Mesendoderm (in vitro differentiated cells): ENCODE measurements at regions not wholly inside any gene's neighbourhood (a gene's known extent, or its start where the extent isn't known, plus 50 kb on each side); places are given as distances from the start of the nearest gene placed in this dataset.

Experiments used
- DNase-seq: peaks from one replicate; pipeline ENCODE4 v3.0.0; 2013
- H2AK5ac ChIP-seq: 2 replicates; pipeline ENCODE4 v1.6.1; 2013; ENCODE audit warnings: low read length, inconsistent platforms
- H2BK120ac ChIP-seq: 2 replicates; pipeline ENCODE4 v1.6.1; 2013; ENCODE audit warnings: low read depth, mild to moderate bottlenecking, low read length, moderate library complexity, mixed read lengths
- H2BK15ac ChIP-seq: replicated peaks from 2 replicates; pipeline ENCODE4 v1.6.1; 2013; ENCODE audit warnings: low read depth, mild to moderate bottlenecking, moderate library complexity
- H2BK5ac ChIP-seq: 2 replicates; pipeline ENCODE4 v1.6.1; 2013; ENCODE audit warnings: low read length, inconsistent platforms
- H3K18ac ChIP-seq: 2 replicates; pipeline ENCODE4 v1.6.1; 2013; ENCODE audit warnings: mild to moderate bottlenecking, low read length, mixed read lengths
- H3K23ac ChIP-seq: one replicate; pipeline ENCODE4 v1.6.1; 2013; ENCODE audit warnings: low read length
- H3K27ac ChIP-seq: 2 replicates; pipeline ENCODE4 v1.5.1; 2013; ENCODE audit warnings: low read depth, mild to moderate bottlenecking, inconsistent platforms, low read length, moderate library complexity
- H3K27me3 ChIP-seq: 2 replicates; pipeline ENCODE4 v1.6.1; 2013; ENCODE audit warnings: low read length, control low read depth, mild to moderate bottlenecking, inconsistent platforms; ENCODE audit not compliant: insufficient read depth, poor library complexity
- H3K36me3 ChIP-seq: 2 replicates; pipeline ENCODE4 v1.6.1; 2013; ENCODE audit warnings: low read length, inconsistent platforms; ENCODE audit not compliant: control insufficient read depth, insufficient read depth
- H3K4ac ChIP-seq: one replicate; pipeline ENCODE4 v1.6.1; 2013; ENCODE audit warnings: low read depth, mild to moderate bottlenecking, low read length, moderate library complexity
- H3K4me1 ChIP-seq: 2 replicates; pipeline ENCODE4 v1.6.1; 2013; ENCODE audit warnings: low read depth, low read length, inconsistent platforms; ENCODE audit not compliant: control insufficient read depth
- H3K4me2 ChIP-seq: 2 replicates; pipeline ENCODE4 v1.6.1; 2013; ENCODE audit warnings: low read length
- H3K4me3 ChIP-seq: 2 replicates; pipeline ENCODE4 v1.5.1; 2013; ENCODE audit warnings: mild to moderate bottlenecking, low read length
- H3K56ac ChIP-seq: one replicate; pipeline ENCODE4 v1.6.1; 2013; ENCODE audit warnings: low read length
- H3K79me1 ChIP-seq: 2 replicates; pipeline ENCODE4 v1.6.1; 2013; ENCODE audit warnings: low read length, inconsistent platforms
- H3K79me2 ChIP-seq: 2 replicates; pipeline ENCODE4 v1.6.1; 2013; ENCODE audit warnings: mild to moderate bottlenecking, low read length; ENCODE audit not compliant: control insufficient read depth, insufficient read depth
- H3K9ac ChIP-seq: 2 replicates; pipeline ENCODE4 v1.6.1; 2013; ENCODE audit warnings: low read length, inconsistent platforms
- H4K5ac ChIP-seq: one replicate; pipeline ENCODE4 v1.6.1; 2013; ENCODE audit warnings: low read length
- H4K8ac ChIP-seq: one replicate; pipeline ENCODE4 v1.6.1; 2013; ENCODE audit warnings: low read depth, mild to moderate bottlenecking, control low read depth, low read length, moderate library complexity
- WGBS: extraction: QIAGEN DNeasy Blood & Tissue Kit; methylation state at CpG from one replicate; pipeline ENCODE4 v1.1.7; 2013; ENCODE audit warnings: low lambda C conversion rate, missing lambda C conversion rate; ENCODE audit not compliant: insufficient coverage; ENCODE audit errors: extremely low coverage; 5-methylcytosine and 5-hydroxymethylcytosine counted together

DNA sequence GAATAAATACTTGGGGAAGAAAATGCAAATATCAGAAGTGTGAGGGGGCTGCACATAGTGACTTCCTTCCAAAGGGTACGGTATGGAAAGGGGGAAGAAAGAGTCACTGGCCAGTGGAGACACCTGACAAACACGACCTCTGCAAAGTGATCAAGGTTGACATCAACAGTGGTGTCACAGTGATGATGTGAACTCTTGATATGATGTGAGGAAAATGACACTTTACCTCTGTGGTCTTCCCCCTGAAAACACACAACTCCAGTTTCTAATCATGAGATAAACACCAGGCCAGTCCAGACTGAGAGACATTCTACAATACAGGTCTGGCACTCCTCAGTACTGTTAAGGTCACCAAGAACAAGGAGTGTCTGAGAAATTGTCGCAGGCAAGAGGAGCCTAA is 169.7 kb downstream of the BUB3 start:
- no peak overlapping the region for H2AK5ac ChIP-seq
- H3K79me2 ChIP-seq = no peaks in the 10 kb centered on the region
- H2BK5ac ChIP-seq = no peak overlapping the region
- no peak overlapping the region for H4K8ac ChIP-seq
- no peak overlapping the region for H3K56ac ChIP-seq
- H3K18ac ChIP-seq = no peak overlapping the region
- H3K27ac ChIP-seq = no peak overlapping the region
- H3K27me3 ChIP-seq = no peaks in the 10 kb centered on the region
- no peaks in the 10 kb centered on the region for H3K79me1 ChIP-seq
- H3K4ac ChIP-seq = no peak overlapping the region
- H3K4me3 ChIP-seq = no peak overlapping the region
- no peak for DNase-seq
- H3K4me1 ChIP-seq = no peaks in the 10 kb centered on the region
- no peak overlapping the region for H2BK120ac ChIP-seq
- no peak overlapping the region for H3K23ac ChIP-seq
- H3K36me3 ChIP-seq = no peaks in the 10 kb centered on the region
- H2BK15ac ChIP-seq = no peak overlapping the region
- H3K4me2 ChIP-seq = no peak overlapping the region
- WGBS = no CpG with 5 or more reads among the region's 3 CpGs
- H3K9ac ChIP-seq = no peak overlapping the region
- H4K5ac ChIP-seq = no peak overlapping the region

DNA sequence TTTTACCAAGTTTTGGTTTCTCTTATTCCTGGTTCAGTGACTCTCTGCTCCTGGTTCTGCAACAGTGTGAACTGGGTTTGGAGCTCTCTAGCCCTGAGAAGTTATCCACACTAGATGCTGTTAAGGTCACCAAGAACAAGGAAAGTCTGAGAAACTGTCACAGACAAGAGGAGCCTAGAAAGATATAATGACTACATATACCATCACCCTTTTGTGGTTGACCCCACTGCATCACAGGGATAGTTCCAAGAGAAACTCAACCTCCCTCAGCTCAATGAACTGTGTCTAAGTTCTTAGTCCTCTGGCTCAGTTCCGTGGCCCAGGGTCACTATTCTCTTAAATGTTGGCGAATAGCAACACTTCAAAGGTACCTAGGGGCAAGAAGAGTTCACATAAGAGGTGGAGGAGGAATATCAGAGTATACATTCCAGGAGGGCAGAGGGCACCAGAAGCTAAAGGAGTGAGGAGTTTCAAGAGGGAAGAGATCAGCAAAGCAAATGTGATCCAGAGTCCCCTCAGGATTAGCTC is 171.5 kb downstream of the BUB3 start:
- no peak overlapping the region for H4K8ac ChIP-seq
- H3K4me2 ChIP-seq = no peak overlapping the region
- H3K4ac ChIP-seq = no peak overlapping the region
- H3K27ac ChIP-seq = no peak overlapping the region
- H3K79me1 ChIP-seq = no peaks in the 10 kb centered on the region
- no peak overlapping the region for H2AK5ac ChIP-seq
- no peaks in the 10 kb centered on the region for H3K36me3 ChIP-seq
- no peak overlapping the region for H2BK120ac ChIP-seq
- no peak overlapping the region for H4K5ac ChIP-seq
- H3K18ac ChIP-seq = no peak overlapping the region
- H3K79me2 ChIP-seq = no peaks in the 10 kb centered on the region
- H3K27me3 ChIP-seq = no peaks in the 10 kb centered on the region
- H3K4me3 ChIP-seq = no peak overlapping the region
- H2BK15ac ChIP-seq = no peak overlapping the region
- no peak overlapping the region for H3K9ac ChIP-seq
- H3K56ac ChIP-seq = no peak overlapping the region
- no peak overlapping the region for H2BK5ac ChIP-seq
- no CpG with 5 or more reads among the region's 2 CpGs for WGBS
- H3K23ac ChIP-seq = no peak overlapping the region
- H3K4me1 ChIP-seq = no peaks in the 10 kb centered on the region
- DNase-seq = no peak

DNA sequence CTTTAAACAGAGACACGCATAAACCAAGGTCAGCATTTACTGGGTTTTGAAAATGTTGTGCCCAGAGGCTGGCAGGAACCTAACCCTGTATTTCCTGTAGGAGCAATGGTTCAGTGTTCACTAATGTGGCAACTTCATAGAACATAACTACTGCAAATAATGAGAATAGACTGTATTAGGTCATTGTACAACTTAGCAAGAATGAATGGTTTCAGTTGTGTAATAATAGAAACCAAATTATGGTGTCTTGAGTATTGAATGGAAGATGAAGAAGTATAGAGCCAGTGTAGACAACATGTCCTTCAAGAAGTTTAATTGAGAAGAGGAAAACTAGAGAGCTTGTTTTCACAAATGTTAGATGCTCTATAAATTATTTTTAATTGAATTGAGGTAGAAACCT is 172.5 kb downstream of the BUB3 start:
- Histone ChIP-seq H3K27ac (no peak overlapping the region), H3K27me3 (no peaks in the 10 kb centered on the region), H3K56ac (no peak overlapping the region), H3K79me1 (no peaks in the 10 kb centered on the region), H4K8ac (no peak overlapping the region), H3K79me2 (no peaks in the 10 kb centered on the region), H3K18ac (no peak overlapping the region), H3K4me2 (no peak overlapping the region), H2BK15ac (no peak overlapping the region), H3K4me1 (no peaks in the 10 kb centered on the region), H2AK5ac (no peak overlapping the region), H3K36me3 (no peaks in the 10 kb centered on the region), H2BK5ac (no peak overlapping the region), H3K9ac (no peak overlapping the region), H3K23ac (no peak overlapping the region), H3K4ac (no peak overlapping the region), H2BK120ac (no peak overlapping the region), H3K4me3 (no peak overlapping the region), H4K5ac (no peak overlapping the region)
- no peak for DNase-seq
- no CpG with 5 or more reads among the region's 1 CpG for WGBS

DNA sequence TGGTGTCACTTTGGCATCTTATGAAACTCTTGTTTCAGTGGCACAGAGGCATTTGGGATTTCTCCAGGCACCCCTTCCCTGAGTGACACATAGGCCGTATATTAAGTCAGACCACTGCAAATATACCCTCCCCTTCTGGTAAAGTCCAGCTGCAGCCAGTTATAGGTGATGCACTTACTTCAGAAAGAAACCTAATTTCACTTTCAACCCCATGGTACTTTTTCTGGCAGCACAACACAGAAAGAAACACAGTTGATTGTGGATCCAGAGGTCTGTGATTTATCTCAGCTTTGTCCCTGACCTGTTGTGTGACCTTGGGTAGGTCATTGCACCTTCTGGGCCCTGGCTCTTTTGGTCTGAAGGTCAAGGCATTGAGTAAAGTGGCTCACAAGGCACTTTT is 173.2 kb downstream of the BUB3 start:
- Histone ChIP-seq H3K27ac (no peak overlapping the region), H4K8ac (no peak overlapping the region), H2BK5ac (no peak overlapping the region), H3K56ac (no peak overlapping the region), H2BK15ac (no peak overlapping the region), H3K9ac (no peak overlapping the region), H3K36me3 (no peaks in the 10 kb centered on the region), H4K5ac (no peak overlapping the region), H3K79me1 (no peaks in the 10 kb centered on the region), H3K27me3 (no peaks in the 10 kb centered on the region), H3K4ac (no peak overlapping the region), H3K4me2 (no peak overlapping the region), H3K18ac (no peak overlapping the region), H3K79me2 (no peaks in the 10 kb centered on the region), H2AK5ac (no peak overlapping the region), H3K4me1 (no peaks in the 10 kb centered on the region), H3K23ac (no peak overlapping the region), H3K4me3 (no peak overlapping the region), H2BK120ac (no peak overlapping the region)
- DNase-seq = no peak
- no CpG with 5 or more reads among the region's 1 CpG for WGBS

DNA sequence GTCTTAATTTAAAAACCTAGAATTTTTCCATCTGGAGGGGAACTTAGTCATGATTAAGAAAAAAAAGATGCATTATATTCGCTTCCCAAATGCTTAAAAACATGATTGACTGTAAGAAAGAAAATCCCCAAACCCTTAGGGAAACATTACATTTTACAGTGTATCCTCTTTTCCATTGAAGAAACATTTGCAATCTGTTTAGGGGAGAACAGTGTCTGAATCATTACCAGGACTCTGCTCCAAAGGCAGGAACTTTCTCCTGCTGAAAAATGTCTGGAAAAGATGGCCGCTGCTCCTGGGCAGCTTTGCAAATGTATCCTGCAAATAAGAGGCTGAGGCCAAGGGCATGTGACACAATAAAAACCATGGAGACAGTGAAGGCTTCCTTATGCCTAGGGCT is 173.7 kb downstream of the BUB3 start:
- no peak overlapping the region for H3K9ac ChIP-seq
- H3K27me3 ChIP-seq = no peaks in the 10 kb centered on the region
- H3K4me3 ChIP-seq = no peak overlapping the region
- H2AK5ac ChIP-seq = no peak overlapping the region
- H4K5ac ChIP-seq = no peak overlapping the region
- H4K8ac ChIP-seq = no peak overlapping the region
- no CpG with 5 or more reads among the region's 2 CpGs for WGBS
- H3K36me3 ChIP-seq = no peaks in the 10 kb centered on the region
- no peaks in the 10 kb centered on the region for H3K79me2 ChIP-seq
- no peak for DNase-seq
- no peaks in the 10 kb centered on the region for H3K79me1 ChIP-seq
- H3K4me1 ChIP-seq = no peaks in the 10 kb centered on the region
- H2BK5ac ChIP-seq = no peak overlapping the region
- H3K18ac ChIP-seq = no peak overlapping the region
- H2BK120ac ChIP-seq = no peak overlapping the region
- H3K4ac ChIP-seq = no peak overlapping the region
- H3K27ac ChIP-seq = no peak overlapping the region
- H2BK15ac ChIP-seq = no peak overlapping the region
- H3K23ac ChIP-seq = no peak overlapping the region
- H3K56ac ChIP-seq = no peak overlapping the region
- H3K4me2 ChIP-seq = no peak overlapping the region

DNA sequence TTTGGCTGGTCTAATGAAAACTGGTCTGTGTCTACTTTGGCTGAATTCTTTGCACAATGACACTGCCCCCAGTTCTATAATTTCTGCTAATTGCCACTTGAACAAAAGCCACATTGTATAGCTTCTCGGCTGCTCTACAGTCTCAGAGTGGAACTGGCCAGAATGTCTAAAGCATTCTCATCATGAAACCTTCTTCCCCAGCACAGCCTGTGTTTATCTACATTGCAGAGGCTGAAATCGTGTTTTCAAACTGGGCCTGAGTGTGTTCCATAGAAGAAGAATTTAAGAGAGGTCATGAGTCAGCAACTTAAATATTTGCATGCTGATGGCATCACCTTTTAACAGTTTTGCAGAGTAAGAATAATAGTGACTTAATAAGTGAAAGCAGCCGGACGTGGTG is 177.2 kb downstream of the BUB3 start:
- H3K27me3 ChIP-seq = no peaks in the 10 kb centered on the region
- H2BK5ac ChIP-seq = no peak overlapping the region
- H3K27ac ChIP-seq = no peak overlapping the region
- no peak overlapping the region for H3K18ac ChIP-seq
- no peaks in the 10 kb centered on the region for H3K36me3 ChIP-seq
- peak; percentile 40 for DNase-seq
- H3K9ac ChIP-seq = no peak overlapping the region
- no peak overlapping the region for H3K4me3 ChIP-seq
- H3K4me1 ChIP-seq = no peaks in the 10 kb centered on the region
- no peak overlapping the region for H3K23ac ChIP-seq
- no CpG with 5 or more reads among the region's 4 CpGs for WGBS
- H3K79me1 ChIP-seq = no peaks in the 10 kb centered on the region
- no peak overlapping the region for H3K4ac ChIP-seq
- no peaks in the 10 kb centered on the region for H3K79me2 ChIP-seq
- no peak overlapping the region for H2BK120ac ChIP-seq
- no peak overlapping the region for H4K5ac ChIP-seq
- H2AK5ac ChIP-seq = no peak overlapping the region
- no peak overlapping the region for H4K8ac ChIP-seq
- no peak overlapping the region for H2BK15ac ChIP-seq
- no peak overlapping the region for H3K56ac ChIP-seq
- H3K4me2 ChIP-seq = no peak overlapping the region
